ENCODE measurements at regions not wholly inside any gene's neighbourhood (a gene's known extent, or its start where the extent isn't known, plus 50 kb on each side); places are given as distances from the start of the nearest gene placed in this dataset.

DNA sequence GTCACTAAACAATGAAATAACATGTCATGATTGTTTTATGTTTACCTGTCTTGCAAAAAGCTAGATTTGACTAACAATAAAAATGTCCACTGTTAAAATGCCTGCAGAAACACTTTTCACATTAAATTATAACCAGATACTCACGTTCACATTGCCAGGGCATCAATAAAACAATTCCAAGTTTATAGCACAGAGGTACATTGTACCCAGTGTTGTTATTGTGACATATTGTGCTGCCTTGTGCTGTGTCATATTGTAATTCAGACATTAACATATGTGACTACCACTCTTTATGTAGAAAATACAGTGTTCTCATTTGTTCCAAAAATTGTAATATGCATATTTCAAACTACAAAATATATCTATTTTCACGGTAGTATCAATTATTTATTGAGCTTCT lies 766.1 kb downstream of the NCAM2 start:
- H2BK120ac ChIP-seq (replicated peaks; ENCODE audit: low read depth, low read length): no peak overlapping the region
- no peak overlapping the region for H2AFZ ChIP-seq (ENCODE audit: low read length)
- H3K36me3 ChIP-seq (ENCODE audit: control insufficient read depth in 2 of 4, insufficient read depth in 4 of 4, low read length in 3 of 4): no peaks in the 10 kb centered on the region
- H3K9ac ChIP-seq (replicated peaks in 1 of 4; ENCODE audit: extremely low read depth in 1 of 4, low read depth in 3 of 4, low read length in 3 of 4): no peak overlapping the region
- H3K56ac ChIP-seq (replicated peaks; ENCODE audit: insufficient read length, low read depth, low read length): no peak overlapping the region
- H3K4me1 ChIP-seq (replicated peaks in 1 of 4; ENCODE audit: control insufficient read depth in 3 of 4, insufficient read depth in 4 of 4, low read length in 3 of 4): no peaks in the 10 kb centered on the region
- H2BK5ac ChIP-seq (ENCODE audit: low read depth, low read length): no peak overlapping the region
- no peaks in the 10 kb centered on the region for H4K20me1 ChIP-seq (replicated peaks in 1 of 2; ENCODE audit: control insufficient read depth in 1 of 2, insufficient read depth in 2 of 2, low read length in 2 of 2)
- no peaks in the 10 kb centered on the region for H3K79me2 ChIP-seq (ENCODE audit: control insufficient read depth in 1 of 2, insufficient read depth in 2 of 2, low read length in 2 of 2)
- no peak for FAIRE-seq
- no peak overlapping the region for H4K8ac ChIP-seq (ENCODE audit: extremely low read depth, insufficient read depth, low read length)
- ChIA-PET CTCF (ENCODE audit: partially characterized antibody) (interaction anchor here (0.6 kb wide), 1 partner anchor 760 kb away, joined by 3 read pairs; no protein-coding TSS in a partner anchor), POLR2A (ENCODE audit: partially characterized antibody) (no interaction called here)
- no peaks in the 10 kb centered on the region for H3K79me1 ChIP-seq (ENCODE audit: low read depth, low read length)
- H4K5ac ChIP-seq (ENCODE audit: insufficient read length, low read depth, low read length): no peak overlapping the region
- H3K23ac ChIP-seq (ENCODE audit: insufficient read length): no peak overlapping the region
- WGBS, 2 experiments (ENCODE audit: extremely low coverage in 1 of 2, insufficient coverage in 1 of 2, insufficient read length in 1 of 2, insufficient replicate concordance in 2 of 2, low coverage in 1 of 2, low lambda C conversion rate in 2 of 2, missing lambda C conversion rate in 1 of 2): 87% methylated on average over 2 of the region's 2 CpGs; no CpG with 5 or more reads in 1 of the 2 experiments
- H3K14ac ChIP-seq (ENCODE audit: insufficient read length): no peak overlapping the region
- TF ChIP-seq MAFK (IDR thresholded peaks at IDR 0.05; ENCODE audit: low read depth, low read length) (no peak), NRF1 (IDR thresholded peaks at IDR 0.05; ENCODE audit: low read depth, low read length) (no peak), ASH2L (IDR thresholded peaks at IDR 0.05; ENCODE audit: low read length) (no peak), FOSL1 (IDR thresholded peaks at IDR 0.05; ENCODE audit: insufficient read depth, low read depth, low read length) (no peak), HDAC6 (IDR thresholded peaks at IDR 0.05; ENCODE audit: low read depth, low read length) (no peak), CTBP2 (IDR thresholded peaks at IDR 0.05; ENCODE audit: borderline replicate concordance, insufficient read depth, insufficient read length, low read length) (no peak), BRCA1 (IDR thresholded peaks at IDR 0.05; ENCODE audit: low read depth, low read length) (no peak), YY1 (IDR thresholded peaks at IDR 0.05; ENCODE audit: low read depth, low read length) (no peak), JUN (IDR thresholded peaks at IDR 0.05; ENCODE audit: low read depth, low read length) (no peak), KDM5A (IDR thresholded peaks at IDR 0.05; ENCODE audit: low read length) (no peak), BACH1 (IDR thresholded peaks at IDR 0.05; ENCODE audit: low read length) (no peak), RNF2 (IDR thresholded peaks at IDR 0.05; ENCODE audit: borderline replicate concordance, low read depth, low read length, missing control alignments, poor library complexity, severe bottlenecking) (no peak)
- TF ChIP-seq, protein P1, sequence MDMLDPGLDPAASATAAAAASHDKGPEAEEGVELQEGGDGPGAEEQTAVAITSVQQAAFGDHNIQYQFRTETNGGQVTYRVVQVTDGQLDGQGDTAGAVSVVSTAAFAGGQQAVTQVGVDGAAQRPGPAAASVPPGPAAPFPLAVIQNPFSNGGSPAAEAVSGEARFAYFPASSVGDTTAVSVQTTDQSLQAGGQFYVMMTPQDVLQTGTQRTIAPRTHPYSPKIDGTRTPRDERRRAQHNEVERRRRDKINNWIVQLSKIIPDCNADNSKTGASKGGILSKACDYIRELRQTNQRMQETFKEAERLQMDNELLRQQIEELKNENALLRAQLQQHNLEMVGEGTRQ (IDR thresholded peaks at IDR 0.05; ENCODE audit: low read length): no peak
- no peak overlapping the region for H2AK5ac ChIP-seq (ENCODE audit: low read depth, low read length)
- no peaks in the 10 kb centered on the region for H3K27me3 ChIP-seq (replicated peaks in 1 of 4; ENCODE audit: control insufficient read depth in 3 of 4, extremely low read depth in 1 of 4, insufficient read depth in 3 of 4, low read length in 3 of 4)
- no peak overlapping the region for H3K4me2 ChIP-seq (ENCODE audit: insufficient read depth in 1 of 2, low read depth in 2 of 2, low read length in 2 of 2)
- no peak overlapping the region for H3K4ac ChIP-seq (replicated peaks; ENCODE audit: insufficient read length, low read depth, low read length)
- H2BK20ac ChIP-seq (ENCODE audit: low read length): no peak overlapping the region
- H3K9me3 ChIP-seq (ENCODE audit: insufficient read depth in 2 of 2, low read depth in 1 of 2, low read length in 1 of 2): no peaks in the 10 kb centered on the region
- no peak for DNase-seq (ENCODE audit: low read depth in 1 of 2, low spot score in 2 of 2)
- H3K18ac ChIP-seq (ENCODE audit: extremely low read depth, low read length): no peak overlapping the region
- no peak overlapping the region for H2BK12ac ChIP-seq (ENCODE audit: low read depth, low read length)
- H2BK15ac ChIP-seq (ENCODE audit: low read length): no peak overlapping the region
- H3K27ac ChIP-seq (ENCODE audit: low read depth, low read length): no peak overlapping the region
- H4K91ac ChIP-seq (replicated peaks; ENCODE audit: insufficient read length, low read length): no peak overlapping the region
- H3K23me2 ChIP-seq (ENCODE audit: low read depth, low read length): no peaks in the 10 kb centered on the region
- no peak overlapping the region for H3K4me3 ChIP-seq (ENCODE audit: extremely low read depth in 1 of 4, insufficient read depth in 2 of 4, low read depth in 3 of 4, low read length in 4 of 4)

All from H1 (cell line).